ENCODE measurements at regions not wholly inside any gene's neighbourhood (a gene's known extent, or its start where the extent isn't known, plus 50 kb on each side); places are given as distances from the start of the nearest gene placed in this dataset.

DNA sequence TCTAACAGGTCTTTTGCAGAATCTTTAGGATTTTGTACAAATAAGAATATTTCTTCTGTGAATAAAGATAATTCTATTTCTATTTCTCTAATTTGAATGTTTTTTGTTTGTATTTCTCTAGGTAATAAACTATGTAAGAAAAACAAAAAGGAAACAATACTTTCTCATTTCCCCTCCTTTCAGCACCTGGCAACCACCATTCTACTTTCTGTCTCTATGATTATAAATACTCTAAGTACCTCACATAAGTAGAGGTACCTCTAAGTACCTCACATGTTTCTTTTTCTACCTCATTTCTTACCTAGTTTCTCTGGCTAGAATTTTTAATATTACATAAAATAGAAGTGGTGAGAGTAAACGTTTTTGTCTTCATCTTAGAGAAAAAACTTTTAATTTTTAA, 550.0 kb downstream of the EPHA5 start:
- no peak for DNase-seq

DNA sequence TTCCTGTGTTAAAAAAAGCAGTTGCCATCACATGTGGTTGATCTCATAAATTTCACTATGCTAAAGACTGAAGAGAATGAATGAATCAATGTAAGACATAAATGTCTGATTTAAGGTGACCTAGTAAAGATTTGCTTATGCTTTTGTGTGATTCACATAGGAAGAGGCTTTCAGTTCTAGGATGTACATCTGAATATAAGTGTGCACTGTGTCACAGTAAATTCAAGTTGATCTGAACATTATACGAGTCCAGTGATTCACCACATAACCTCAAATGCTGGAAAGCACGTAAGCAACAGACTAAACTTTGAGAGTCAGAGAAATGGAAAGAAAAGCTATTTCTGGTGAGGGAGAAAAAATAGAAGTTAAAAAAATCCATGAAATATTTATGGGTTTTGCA, 567.9 kb downstream of the EPHA5 start:
- DNase-seq, result no peak

DNA sequence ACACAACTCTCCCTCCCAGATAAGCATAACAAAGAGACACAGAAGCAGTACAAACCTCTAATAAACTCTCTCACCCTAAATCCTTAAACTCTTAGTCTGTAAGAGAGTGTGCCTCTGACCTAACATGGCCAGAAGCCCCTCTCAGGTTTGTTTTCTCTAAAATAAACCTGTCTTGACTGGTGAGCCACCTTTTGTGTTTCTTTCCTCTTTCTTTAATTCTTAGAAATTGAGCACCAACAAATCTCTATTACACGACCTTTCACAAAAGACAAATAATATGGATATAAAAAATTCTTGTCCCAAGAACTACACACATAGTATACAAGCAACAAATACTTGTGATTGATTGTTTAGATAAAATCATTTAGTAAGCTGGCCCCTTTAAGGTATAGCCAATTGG, 573.7 kb downstream of the EPHA5 start:
- DNase-seq, result no peak

DNA sequence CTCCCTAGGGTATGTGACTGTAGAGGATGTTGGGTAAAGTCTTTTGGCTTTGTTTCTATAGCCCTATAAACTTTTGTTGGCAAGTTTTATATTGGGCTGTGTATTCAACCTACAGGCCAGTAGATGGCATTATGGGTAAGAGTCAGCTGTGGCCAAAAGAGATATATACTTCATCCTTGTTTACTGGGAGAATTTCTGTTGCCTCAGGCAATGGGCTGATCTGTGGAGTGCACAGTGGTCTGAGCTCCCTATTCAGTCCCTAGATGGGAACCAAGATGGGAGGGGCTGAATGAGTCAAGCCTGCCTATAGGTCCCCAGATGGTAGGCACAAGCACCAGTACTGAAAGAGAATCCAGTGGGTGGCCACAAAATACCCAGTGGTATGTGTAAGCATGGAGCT, 580.6 kb downstream of the EPHA5 start:
- no peak for DNase-seq

DNA sequence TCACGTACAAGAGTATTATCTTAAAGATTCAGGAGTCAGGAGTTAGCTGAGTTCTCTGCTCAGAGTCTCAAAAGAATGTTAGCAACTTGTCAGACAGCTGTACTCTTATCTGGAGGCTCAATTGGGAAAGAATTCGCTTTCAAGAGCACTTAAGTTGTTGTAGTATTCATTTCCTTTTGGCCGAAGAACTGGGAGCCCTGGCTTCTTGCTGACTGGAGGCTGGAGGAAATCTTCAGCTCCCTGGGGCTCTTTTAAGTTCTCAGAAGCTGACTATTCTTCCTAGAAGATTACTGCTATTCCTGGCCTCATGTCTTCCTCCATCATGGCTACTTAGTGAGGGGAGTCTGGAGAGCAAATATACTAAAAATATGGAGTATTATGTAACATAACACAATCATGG, 587.2 kb downstream of the EPHA5 start:
- DNase-seq, result no peak

DNA sequence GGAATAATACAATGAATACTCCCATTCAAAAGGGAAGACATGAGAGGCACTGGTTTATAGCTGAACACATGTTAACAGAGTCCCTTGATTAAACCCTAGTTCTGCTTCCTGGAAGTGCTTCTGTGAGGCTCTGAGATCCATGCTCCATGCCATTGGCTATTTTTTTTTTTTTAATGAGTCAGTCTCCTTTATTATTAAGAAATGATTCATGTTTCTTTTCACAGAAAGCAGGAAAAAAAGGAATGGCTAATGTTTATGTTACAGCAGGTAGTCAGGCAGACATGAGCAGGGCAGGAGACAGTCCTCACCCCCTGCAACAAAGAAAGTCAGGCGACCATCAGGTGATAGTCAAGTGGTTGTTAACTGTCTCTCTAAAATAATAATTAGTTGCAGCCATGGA, 598.7 kb downstream of the EPHA5 start:
- DNase-seq, result no peak

DNA sequence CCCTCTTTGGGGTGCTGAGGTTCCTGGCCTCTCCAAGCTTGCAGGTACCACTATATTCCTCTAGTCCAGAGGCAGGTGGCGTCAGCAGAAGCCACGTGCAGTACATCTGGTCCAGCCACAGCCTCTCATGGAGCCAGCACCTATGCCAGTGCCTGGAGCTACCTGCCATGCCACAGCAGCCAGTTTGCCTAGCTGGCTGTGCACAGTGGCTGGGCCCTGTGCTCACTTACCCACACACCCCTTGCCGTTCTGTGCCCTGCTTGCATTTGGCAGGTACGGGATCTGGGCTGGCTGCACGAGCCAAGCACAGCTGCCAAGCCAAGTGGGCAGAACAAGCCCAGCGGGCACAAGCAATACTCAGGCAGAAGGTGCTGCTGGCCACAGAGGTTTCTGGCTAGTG, 601.1 kb downstream of the EPHA5 start:
- DNase-seq, result no peak

DNA sequence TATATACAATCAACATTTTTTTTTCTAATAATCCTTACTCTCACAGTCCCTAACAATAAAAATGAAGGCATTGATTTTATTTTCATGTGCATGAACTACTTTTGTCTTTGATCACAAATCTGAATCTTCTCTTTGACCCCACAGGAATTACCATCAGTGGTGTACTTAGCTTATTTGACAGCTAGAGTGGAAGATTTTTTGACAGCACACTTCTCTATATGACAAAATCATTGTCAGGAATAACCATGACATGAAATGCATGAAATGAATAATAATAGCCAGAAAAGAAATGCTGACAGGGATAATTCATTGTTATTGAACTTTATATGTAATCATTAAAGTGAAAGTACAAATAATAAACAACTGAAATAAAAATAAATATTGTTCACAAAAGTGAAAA, 604.2 kb downstream of the EPHA5 start:
- DNase-seq, result no peak

DNA sequence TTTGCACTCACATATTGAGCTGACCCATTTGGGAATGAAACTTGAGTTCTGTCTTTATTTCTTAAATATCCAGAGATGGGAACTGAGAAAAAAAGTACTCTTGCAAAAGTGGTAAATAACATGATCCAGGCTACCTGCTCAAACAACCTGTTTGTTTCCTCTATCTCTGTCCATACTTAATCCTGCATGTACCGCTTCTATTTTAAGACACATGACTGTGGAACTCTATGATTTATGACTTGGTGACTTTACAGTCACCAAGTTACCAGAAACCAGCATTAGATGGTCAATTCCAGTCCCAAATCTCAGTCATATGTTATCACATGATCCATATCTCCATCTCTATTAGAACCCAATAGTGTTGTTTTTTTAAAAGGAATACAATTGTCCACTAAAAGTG, 606.7 kb downstream of the EPHA5 start:
- no peak for DNase-seq

DNA sequence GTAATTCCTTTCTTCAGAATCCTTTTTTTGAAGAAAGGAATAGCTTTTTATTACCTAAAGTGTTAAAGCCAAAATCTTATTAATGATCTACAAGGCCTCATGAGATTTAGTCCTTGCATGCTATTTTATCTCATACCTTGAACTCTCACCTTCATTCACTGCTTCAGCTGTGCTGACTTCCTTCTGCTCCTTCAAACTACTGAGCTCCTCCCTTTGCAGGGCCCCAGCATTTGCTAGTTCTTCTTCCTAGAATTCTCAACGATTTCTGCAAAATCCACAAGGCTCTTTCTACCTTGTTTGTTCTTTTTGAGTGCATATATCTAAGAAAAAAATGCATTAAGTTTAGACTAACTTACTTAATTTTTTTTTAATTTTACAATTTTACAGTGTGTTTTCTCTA, 619.5 kb downstream of the EPHA5 start:
- DNase-seq, result no peak

DNA sequence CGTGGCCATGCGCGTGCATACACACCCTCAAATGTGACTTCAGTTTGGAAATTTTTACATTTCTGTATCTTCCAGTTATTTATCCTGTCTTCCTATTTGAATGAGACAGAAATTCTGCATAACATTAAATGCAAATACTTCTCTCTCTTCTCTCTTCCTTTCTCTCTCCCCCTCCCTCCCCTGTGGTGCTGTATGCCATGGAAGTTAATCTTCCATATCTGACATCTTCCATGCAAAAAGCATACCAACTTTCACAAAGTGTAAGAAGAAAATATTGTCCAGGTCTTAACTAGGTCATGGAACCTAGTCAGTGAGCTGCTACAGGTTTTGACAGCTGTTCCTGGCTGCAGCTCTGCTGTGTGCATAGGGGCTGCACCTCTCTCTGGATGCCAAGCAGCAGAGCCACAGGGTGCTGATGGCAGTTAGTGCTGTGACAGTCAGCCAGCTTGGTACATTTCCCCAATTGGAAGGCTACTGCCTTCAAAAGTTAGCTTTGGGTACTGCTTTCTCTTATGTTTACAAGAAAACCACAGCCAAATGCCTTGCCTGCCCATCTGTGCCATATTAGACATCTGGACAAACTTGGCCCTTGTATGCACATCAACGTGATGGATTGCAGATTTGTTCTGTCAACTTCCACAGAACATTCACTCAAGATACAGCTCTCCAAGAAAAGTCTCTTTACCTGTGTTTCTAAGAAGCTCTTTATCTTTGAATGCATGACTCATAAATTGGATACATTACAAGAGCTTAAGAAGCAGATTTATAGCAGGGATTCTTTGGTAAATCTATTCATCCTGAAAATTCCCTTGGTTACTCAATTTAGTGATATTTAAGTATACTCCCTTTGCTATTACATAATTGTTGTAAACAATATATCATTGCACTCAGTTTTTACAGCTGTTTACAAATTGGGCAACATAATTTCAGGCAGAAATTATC, 623.8 kb downstream of the EPHA5 start:
- no peak for DNase-seq

DNA sequence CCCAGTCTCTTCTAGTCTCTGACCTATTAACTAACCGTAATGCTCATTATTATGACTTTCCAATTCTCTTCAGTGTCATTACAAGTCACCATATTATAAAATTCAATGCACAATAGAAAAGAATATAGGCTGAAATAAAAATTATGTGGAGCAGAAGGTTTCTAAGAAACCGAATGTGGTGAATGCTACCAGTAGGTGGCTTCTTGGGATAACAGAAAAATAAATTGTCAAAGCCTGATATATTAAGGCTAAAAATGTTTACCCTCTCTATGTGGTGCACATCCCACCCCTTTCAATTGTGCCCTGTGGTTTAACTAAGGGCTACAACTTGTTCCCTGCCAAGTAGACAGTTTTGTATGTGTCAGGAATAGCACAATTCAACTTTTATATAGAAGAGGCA, 624.6 kb upstream of the TECRL start:
- DNase-seq, result no peak

DNA sequence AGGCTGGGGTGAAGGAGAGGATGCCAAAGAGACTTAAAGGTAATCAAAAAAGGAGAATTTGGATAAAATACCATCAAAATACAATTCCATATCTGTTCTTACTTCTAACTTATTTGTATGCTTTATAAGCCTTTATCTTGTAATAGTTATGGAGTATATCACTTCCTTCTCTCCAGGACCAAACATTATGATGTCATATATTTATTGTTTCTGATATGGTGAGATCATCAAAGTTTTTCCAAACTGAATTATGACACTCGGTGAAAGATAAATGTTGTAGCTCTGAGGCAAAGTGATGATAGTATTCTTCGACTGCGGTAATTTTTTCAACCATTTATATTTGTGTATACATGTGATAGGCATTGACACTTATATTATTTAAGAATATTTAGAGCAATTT, 619.3 kb upstream of the TECRL start:
- no peak for DNase-seq

DNA sequence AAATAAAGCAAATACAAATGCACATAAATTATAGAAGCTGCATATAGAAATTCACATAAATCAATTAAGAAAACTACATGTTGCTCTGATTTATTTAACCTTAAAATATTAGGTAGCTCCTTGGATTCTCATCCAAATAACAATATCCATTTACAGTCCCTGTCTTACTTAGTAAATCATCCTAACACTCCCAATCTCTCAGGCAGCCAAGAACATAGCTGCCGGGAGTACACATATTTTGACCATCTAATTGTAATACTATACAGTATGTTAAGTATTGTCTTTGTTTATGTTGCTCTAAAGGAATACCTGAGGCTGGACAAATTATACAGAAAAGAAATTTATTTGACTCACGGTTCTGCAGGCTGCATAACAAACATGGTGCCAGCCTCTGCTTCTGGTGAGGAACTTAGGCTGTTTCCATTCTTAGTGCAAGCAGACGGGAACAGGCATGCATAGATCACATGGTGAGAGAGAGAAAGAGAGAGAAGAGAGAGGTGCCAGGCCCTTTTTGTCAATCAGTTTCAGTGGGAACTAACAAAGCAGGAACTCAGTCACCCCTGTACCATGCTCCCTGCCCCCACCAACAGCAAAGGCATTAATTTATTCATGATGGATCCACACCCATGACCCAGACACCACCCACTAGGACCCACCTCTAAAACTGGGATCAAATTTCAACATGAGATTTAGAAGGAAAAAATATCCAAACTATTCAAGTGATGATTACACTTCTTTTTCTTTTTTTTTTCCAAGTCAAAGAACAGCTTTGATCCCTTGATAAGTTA, 614.8 kb upstream of the TECRL start:
- DNase-seq, result no peak

DNA sequence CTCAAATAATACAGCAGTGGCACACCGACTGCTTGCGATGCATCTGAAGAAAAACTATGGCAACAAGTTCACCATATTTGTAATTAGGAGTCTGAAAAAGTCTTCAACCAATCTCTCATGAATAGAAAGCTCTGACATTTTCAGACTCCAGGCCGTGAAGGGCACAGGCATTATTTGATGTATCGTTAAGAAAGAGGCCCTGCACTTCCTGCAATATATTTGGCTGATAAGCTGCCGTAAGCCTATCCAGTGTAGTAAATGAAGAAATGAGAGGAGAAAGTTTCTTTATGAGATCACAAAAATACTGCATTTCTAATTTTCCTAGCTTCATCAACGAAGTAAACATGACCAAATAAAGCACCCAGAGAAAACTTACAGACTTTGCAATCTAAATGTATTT, 613.8 kb upstream of the TECRL start:
- DNase-seq, result no peak

DNA sequence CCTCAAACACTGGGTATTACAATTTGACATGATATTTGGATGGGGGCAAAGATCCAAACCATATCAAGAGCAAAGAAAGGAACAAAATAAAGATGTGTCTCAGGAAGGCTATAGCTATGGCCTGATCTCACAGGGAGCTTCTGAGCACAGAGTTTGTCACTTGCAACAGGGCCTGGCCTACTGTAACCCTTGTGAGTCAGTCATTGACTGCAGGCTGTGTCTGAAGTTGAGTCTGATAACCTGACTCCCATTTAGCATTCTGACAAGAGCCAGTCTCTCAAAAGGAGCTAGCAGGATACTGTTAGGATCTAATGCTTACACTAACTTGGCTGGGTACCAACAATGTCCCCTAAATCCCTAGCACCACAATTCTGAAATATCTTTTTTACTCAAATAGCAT, 612.5 kb upstream of the TECRL start:
- no peak for DNase-seq

DNA sequence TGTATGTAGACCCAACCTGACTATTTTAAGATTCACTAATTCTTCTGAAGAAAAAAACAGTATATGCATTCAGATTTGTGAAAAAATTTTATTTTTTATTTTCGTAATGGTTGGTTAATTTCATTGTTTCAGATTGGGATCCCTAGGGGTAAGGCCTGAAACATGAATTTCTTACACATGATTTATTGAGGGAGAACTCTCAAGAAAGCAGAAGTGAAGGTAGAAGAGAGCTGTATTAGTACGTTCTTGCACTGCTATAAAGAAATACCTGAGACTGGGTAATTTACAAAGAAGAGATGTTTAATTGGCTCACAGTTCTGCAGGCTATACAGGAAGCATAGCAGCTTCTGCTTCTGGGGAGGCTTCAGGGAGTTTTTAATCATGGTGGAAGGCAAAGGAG, 611.9 kb upstream of the TECRL start:
- DNase-seq, result no peak

DNA sequence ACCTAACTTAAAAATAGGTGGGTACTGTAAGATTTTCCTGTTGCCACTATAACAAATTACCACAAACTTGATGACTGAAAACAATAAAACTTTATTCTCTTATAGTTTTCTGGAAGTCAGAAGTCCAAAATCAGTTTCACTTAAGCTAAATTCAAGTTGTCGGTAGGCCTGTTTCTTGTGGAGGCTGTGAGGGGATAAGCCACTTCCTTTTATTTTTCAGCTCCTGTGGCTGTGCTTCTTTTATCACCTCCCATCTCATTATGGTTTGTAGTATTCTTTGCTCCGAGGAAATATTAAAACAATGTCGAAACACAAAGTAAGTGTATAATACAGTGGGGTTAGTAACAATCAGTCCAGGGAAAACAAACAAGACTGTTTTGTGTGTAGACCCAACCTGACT, 610.5 kb upstream of the TECRL start:
- no peak for DNase-seq

DNA sequence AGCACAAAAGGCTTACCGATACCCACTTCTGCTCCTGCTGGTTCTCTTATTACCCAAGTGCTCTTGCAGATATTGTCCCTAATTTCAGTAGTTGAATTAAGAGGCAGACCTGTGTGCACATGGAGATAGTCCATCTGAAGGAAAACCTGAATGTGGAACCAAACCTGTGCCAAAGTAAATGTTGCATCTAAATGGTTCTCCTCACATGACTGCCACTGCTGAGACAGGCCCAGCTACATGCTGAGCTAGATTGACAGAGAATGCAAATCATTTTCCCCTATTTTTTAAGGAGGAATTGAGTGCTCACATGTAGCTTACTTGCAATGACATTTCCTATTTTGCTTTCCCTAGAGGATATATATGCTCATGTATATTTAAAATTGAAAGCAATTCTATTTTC, 609.1 kb upstream of the TECRL start:
- DNase-seq, result no peak

DNA sequence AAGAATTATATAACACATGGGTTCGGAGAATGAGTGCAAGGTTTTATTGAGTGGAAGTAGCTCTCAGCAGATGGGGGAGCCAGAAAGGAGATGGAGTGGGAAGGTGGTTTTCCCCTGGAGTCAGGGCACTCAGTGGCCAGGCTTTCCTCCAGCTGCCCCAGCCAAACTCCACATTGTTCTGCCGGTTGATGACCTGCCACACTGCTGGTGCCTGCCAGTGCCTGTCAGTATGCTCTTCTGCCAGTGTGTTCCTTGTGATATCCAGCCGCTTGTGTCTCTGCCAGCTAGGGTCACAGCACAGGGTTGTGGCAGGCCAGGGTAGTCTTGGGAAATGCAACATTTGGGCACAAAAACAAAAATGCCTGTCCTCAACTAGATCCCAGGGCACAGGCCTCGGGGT, 604.8 kb upstream of the TECRL start:
- DNase-seq, result no peak

DNA sequence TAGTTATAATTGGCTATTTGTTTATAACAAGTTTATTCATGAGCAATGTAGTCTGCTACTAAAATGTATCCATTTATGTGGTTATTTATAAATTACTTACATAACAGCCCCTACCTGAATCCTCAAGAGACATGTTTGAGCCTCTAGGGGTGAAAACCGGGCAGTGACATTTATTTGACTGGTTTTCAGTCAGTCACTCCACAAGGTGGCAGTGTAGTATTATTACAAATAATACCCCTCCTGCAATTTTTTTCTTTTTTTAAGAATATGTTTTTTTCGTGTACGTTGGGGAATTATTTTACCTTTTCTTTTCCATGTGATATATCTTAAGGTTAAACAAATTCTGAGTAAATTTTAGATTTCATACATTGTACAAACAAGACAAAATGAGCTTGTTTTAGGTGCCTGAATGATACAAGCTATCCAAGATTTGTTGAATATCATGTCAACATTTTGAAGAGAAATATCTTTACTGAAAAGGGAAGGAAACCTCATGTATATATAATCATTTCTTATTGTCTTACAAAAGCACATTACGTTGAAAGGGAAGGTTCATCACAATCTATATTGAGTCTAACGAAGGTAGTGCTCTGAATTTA, 598.7 kb upstream of the TECRL start:
- DNase-seq, result no peak

DNA sequence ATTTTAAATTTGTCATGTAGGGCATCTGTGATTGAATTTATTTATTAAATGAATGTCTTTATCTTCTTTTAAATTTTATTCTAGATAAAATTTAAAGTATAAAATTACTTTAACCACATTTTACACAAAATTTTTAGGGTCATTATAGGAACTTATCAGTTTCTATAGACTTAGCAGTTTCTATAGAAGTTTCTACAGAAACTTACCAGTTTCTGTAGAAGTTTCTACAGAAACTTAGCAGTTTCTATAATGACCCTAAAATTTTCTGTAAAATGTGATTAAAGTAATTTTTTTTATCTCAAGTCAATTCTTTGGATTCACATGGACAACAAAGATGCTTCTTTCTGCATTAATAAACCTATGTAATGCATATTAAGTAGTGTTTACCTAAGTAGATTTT, 565.9 kb upstream of the TECRL start:
- no peak for DNase-seq

DNA sequence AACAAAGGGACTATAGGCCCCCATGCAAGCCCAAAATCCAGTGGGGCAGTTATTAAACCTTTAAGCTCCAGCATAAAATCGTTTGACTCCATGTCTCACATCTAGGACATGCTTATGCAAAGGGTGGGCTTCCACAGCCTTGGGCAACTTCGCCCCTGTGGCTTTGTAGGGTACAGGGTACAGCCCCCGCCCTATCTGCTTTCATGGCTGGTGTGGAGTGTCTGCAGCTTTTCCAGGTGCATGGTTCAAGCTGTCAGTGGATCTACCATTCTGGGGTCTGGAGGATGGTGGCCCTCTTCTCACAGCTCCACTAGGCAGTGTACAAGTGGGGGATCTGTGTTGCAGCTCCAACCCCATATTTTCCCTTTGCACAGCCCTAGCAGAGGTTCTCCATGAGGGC, 559.8 kb upstream of the TECRL start:
- no peak for DNase-seq

Data from skin of body (tissue), 1 donor.